ENCODE measurements at regions not wholly inside any gene's neighbourhood (a gene's known extent, or its start where the extent isn't known, plus 50 kb on each side); places are given as distances from the start of the nearest gene placed in this dataset.

DNA sequence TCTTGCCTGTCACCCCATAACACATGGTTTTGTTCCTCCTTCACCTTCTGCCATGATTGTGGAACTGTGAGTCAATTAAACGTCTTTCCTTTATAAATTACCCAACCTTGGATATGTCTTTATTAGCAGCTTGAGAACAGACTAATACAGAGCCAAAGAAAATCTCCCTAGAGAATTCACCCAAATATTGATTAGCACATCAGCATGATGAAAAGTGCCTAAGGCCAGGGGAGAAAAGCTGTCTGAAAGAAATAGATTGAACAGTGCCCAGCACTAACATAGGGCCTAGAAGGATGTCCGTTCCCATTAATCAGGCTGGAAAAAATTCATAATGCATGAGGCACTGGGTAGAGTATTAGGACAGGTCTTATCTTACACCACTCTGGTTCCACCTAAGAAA is 111.9 kb upstream of the CALN1 start:
- no peak for DNase-seq

DNA sequence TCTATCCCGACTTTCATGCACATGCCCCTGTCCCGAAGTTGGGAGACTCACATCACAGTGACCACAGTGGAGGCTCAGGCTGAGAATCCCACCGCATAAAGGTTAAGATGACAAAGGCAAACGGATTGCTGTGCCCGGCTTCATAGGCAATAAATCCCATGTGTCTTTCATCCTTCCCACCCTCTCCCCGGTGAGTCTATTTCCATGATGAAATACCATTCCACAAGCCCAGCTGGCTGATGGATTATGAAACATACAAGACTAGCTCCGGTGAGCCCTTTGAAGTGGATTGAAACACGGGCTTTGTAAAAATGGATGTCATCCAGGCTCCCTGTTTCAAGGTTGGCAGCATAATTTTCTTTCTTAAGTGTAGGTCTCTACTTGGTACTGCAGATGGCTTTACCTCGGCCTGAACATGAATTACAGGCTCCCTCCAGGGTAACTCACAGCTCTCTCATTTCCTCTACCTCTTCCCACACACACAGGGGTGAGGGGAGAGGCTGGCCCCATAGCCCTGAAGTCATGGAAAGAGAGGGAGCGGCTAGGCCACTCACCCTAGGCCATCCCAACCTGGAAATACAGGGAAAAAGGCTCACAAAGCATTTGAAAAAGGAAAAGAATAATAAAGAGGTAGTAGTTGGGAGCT is 92.0 kb upstream of the CALN1 start:
- DNase-seq: no peak

DNA sequence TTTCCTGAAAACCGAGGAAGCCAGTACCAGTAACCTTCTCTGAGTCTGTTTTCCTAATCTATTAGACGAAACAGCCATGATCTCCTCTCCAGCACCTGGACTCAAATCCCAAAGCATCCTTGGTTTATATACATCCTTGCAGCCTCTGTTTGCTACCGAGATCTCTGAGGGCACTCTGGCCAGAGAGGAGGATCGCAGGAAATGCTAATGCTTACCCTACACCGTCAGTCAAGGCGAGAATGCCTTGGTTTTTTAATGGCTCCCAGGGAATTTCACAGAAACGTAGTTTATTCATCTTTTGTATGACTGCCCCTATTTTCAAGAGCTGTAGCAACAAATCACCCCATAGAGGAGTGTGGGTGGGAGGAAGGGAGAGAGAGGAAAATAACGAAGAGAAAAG is 91.5 kb upstream of the CALN1 start:
- DNase-seq: no peak

DNA sequence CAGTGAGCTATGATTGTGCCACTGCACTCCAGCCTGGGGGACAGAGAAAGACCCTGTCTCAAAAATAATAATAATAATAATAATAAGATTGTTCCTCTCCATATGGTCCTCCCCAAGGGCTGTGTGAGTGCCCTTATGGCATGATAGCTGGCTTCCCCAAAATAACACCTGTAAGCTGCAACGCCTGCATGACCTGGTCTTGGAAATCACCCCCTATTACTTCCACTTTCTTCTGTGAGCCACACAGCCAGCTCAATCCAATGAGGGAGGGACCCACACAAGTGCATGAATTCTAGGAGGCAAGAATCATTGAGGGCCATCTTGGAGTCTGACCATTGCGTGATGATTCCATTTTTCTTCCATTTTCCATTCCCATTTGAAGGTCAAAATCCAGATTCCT is 82.7 kb upstream of the CALN1 start:
- no peak for DNase-seq

DNA sequence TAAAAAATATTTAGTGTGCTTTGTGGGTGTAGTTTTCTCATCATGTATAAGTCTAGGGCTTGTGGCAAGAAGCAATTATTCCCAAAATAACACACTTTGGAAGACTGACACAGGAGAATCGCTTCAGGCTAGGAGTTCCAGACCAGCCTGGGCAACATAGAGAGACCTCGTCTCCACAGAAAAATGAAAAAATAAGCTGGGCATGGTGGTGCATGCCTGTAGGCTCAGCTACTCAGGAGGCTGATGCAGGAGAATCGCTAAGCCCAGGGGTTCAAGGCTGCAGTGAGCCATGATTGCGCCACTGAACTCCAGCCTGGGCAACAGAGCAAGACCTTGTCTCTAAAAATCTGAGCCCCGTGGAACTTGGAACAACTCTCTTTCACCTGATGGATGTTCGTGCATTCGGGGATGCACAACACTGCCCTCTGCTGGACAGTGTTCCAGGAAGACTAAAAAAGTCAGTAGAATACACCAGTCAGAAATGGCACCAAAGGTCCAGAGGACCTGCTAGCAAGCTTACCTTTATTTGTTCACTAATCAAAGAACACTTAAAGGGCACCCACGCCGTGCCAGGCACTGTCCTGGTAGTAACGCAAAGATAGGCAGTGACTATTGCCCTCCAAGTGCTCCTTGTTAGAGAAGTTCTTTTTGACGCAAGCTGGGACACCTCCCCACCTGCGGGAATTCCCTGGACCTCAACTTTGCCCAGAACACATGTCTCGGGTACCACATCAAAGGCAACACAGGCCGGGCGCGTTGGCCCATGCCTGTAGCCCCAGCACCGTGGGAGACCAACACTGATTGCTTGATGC is 81.9 kb upstream of the CALN1 start:
- peak; percentile 41 for DNase-seq

DNA sequence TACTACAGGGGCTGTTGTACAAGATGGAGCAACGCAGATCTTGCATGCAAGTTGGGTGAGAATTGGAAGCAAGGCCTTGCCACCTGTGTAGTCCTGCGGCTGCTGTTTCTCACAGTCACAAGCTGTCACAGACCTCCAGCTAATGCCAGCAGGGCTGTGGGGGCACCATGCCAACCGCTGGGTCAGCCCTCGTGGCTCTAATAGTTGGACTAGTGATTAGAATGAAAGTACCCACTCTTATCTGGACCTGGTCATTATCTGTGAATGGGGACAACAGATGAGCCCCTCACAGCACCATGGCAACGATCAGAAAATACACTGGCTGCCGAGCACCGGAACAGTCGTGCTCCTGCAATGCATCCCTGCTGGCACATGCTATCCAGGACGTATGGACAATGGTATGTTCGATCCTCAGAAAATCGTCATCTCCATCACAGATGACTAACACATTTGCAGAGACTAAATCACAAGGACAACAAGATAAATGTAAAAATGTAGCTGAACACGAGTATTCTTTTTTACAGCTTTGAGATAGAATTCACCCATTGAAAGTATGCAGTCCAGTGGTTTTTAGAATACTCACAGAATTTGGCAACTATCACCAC is 80.4 kb upstream of the CALN1 start:
- no peak for DNase-seq

DNA sequence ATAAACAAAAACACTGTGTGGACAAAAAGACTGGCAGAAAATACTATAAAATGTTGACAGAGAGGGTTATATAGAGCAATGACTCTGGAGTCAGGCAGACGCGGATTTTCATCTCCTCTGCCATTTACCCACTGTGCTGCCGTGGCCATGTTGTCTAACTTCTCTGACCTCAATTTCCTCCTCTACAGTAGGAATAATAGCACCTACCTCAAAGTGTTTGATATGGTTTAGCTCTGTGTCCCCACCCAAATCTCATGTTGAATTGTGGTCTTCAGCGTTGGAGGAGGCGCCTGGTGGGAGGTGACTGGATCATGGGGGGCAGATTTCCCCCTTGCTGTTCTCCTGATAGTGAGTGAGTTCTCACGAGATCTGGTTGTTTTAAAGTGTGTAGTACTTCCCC is 78.2 kb upstream of the CALN1 start:
- DNase-seq: no peak

DNA sequence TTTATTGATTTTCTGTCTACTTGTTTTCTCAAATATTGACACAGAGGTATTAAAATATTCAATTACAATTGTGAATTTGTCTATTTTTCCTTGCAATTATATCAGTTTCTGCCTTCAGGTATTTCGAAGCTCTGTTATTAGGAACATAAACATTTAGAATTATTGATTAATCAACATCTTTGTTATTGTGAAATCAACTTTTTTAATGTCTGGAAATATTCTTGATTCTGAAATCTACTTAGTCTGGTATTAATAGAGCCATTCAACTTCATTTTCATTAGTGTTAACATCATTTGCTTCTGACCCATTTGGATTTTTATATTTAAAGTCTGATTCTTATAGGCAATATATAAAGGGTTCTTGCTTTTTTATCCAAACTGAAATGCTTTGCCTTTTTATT is 69.8 kb upstream of the CALN1 start:
- no peak for DNase-seq

DNA sequence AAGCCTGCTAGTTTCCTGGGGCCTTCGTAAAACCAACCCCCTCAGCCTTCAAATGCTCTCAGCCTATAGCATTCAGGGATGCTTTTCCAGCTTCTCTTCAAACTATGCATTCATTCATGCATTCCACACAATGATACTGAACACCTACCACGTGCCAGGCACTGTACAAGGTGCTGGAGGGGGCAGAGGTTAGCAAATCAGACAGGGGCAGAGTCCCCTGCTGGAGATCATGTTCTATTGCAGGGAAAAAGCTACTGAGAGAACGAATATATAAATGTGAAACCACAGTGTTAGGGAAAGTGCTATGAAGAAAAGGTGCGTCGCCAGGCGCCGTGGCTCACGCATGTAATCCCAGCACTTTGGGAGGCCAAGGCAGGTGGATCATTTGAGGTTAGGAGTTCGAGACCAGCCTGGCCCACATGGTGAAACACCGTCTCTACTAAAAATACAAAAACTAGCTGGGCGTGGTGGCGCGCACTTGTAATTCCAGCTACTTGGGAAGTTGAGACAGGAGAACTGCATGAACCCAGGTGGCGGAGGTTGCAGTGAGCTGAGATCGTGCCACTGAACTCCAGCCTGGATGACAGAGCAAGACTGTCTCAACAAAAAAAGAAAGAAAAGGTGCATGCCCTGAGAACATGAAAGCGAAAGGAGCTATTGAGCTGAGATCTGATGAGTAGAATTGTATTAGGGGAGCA is 64.6 kb upstream of the CALN1 start:
- no peak for DNase-seq

DNA sequence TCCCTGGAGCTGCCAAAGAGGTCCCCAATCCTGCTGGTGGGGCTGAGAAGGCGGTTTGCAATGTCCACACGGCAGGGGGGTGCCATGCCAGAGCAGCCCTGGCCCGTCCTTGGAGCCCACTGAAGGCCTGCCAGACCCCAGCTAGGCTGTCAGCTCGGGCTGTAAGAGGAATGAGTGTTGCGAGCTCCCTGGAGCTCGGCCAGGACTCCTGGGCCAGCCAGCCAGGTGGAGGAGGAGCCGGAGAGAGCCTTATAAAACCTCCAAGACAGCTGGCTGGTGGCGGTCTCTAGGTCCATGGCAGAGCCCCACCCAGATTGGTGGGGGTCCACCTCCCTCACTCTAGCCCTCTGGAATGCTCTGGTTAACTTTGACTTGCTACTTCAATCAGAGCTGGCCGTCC is 55.1 kb upstream of the CALN1 start:
- no peak for DNase-seq

DNA sequence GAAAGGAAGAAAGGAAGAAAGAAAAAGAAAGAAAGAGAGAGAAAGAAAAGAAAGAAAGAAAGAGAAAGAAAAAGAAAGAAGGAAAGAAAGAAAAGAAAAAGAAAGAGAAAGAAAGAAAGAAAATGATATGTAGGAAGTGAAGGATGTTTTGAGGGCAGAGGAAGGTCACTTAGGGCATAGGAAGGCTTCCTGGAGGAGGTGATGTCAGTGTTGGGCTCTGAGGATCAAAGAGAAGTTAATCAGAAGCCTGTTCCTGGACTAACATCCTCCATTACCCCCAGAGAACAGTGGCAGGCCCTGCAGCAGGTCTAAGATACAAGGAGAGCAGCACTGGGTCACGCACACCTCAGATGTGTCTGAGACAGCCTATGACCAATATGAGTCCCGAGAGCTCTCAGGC is 54.7 kb upstream of the CALN1 start:
- no peak for DNase-seq

DNA sequence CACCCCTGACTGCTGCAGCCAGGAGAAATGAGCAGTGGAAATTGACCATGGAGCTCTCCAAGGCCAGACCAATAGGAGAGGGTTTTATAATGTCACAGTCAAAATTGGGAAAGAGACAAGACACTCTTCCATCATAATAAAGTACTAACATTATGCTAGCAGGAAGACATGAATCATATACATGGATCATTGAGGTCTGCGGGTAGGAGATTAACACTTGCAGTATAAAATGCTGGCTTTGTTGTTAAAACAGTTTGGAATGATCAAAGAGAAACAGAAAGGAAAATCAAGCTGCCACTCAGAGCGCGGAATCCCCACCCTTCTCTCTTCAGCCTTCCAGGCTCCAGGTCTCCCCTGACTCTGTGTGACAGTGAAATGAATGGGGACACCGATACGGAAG is 53.4 kb upstream of the CALN1 start:
- DNase-seq: no peak

DNA sequence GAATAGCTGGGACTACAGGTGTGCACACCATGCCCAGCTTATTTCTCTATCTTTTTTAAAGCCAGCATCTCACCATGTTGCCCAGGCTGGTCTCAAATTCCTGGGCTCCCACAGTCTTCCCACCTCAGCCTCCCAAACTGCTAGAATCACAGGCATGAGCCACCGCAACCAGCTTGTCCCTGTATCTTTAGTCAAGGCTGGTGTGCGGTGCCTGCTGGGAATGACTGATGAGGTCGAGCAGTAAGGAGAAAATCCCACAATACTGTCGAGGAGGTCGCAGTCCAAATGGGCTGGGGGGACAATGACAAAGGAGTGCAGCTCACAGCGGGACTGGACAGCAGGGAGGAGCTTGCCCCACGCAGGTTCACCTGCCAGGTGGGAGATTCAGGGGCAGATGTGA is 50.2 kb upstream of the CALN1 start:
- DNase-seq: no peak
